ENCODE measurements at regions not wholly inside any gene's neighbourhood (a gene's known extent, or its start where the extent isn't known, plus 50 kb on each side); places are given as distances from the start of the nearest gene placed in this dataset.
A peak's percentile ranks its signal among the peaks of the same experiment; 100 is the strongest.

GRCh38 chr12:125193376-125194152, 128.3 kb downstream of the AACS start:
- DNase-seq: peak; percentile 10

DNA sequence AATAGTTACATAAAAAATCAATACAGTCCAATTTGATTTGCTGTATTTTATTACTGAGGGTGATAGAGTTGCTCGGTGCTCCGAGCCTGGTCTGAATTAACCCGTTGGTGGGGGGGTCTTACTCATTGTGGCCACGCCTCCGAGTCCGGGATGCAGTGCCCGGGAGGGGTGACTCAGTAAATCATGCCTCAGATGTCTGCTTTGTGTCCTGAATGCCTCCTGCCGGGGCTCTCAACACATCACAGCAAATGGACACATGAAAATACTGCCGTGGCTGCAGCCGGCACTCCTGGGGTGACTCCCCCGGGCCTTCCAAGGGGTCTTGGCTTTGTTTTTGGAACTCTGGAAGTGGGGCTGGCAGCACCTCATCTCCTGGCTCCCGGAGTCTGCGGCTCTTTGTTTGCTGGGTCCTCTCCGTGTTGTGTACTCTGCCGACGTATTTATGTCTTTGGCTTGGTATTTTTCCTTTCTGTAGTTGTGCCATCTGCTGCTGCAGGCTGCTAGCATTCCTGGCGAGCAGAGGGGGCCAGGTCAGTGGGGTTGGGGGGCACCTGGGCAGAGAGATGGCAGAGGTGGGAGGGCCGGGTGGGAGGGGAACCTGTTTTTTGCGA, 129.0 kb downstream of the AACS start:
- DNase-seq: peak; percentile 20

DNA sequence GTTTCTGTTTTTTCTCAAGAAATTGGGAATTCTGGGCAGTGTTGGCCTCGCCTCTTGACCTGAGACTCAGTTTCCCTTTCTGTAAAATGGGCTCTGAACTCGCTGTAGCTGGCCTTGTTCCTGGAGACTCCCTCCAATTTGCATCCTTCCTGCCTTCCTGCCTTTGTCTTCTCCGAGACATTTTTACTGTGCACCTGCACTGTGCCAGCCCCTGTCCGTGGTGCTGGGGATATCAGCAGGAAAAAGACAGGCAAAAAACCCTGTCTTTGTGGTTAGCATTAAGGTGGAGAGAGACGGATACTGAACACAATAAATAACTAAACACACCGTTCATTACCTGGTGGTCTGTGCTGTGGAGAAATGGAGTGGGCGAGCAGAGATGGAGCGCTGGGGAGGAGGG, 129.8 kb downstream of the AACS start:
- no peak for DNase-seq

DNA sequence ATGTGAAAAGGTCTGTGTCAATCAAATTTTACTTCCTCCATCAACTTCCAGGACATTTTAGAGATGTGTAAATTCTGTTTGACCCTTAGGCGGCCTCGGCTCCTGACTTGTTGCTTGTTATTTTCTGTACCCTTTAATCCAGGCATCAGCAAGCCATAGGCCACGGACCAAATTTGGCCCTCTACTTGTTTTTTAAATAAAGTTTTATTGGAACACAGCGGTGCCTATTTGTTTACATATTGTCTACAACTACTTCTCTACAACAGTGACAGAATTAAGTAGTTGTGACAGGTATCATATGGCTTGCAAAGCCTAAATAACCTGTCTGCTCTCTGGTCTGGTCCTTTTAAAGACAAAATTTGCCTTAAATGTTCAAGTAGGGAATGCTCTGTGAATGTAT, 132.1 kb downstream of the AACS start:
- DNase-seq: no peak

DNA sequence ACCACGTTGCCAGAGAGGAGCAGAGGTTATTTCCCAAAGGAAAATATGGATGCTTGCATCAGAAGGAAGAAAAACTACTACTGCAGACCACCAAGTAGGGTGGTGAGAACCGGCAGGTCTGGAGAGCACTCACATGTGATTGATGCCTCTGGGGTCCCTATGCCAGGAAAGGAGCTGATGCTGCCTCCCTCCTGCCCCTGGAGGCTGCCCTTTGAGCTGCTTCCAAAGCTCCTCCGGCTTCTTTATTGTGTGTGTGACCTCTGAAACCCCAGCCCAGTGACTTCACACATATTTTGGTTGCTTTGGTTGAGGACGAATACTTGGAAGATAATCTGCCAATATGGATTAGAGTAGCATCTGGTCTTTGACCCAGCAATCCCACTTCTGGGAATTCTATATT, 133.4 kb downstream of the AACS start:
- no peak for DNase-seq

- no peak for DNase-seq
Observed at GRCh38 chr12:125201090-125201489, 135.9 kb downstream of the AACS start.

DNA sequence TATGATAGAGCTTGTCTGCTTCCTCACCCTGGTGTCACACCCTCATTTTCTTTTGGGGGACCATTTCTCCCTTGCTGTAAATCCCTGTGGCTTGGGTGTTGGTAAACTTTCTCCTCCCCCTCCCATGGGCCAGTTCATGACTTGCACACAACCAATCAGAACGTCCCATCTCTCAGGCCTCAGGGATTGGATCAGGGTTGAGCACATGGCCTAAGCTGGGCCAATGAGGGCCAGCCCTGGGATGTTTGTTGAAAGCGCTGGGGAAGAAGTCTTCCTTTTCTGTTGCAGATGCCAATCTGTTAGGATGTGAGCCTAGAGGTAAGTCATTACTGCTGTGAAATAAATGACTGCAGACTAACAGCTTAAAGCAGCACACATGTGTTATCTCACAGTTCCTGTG, 136.7 kb downstream of the AACS start:
- DNase-seq: no peak

DNA sequence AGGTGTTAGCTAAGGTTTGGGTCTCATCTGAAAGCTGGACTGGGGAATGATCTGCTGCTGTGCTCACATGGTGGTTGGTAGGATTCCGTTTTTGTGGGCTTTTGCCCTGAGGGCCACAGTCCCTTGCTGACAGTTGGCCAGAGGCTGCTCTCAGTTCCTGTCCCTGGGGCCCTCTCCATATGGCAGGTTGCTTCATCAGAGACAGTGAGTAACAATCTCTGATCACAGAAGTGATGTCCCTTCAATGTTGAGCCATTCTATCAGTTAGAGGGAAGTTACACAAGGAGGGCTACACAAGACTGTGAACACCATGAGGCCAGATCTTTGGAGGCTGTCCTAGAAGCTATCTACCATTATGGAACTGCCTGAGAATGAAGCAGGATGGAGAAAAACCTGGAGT, 137.2 kb downstream of the AACS start:
- DNase-seq: no peak

DNA sequence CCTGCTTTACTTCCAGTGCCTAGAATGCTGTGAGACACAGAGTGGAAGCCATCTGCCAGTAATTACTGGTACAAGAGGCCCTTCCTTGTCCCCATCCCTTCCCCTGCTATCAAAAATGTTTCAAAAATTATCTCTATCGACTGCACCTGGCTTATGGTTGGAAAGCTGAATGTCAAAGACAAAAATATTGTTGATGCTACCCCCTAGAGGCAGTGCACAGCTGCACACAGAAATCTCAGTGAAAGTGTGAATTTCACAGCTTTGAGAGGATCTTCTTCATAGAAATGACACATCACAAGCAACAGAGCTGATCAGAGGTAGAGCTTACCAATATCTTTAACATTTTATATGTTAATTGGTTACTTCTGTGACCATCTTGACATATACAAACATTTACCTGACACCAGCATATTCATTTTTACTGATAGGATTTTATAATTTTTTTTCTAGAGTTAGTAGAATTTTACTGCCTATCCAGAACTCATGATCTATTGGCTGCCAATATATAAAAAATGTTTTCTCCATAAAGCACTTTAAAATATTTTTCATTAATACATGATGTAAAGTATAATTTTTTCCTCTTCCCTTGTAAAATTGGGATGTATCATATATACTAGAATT, 138.0 kb downstream of the AACS start:
- no peak for DNase-seq

DNA sequence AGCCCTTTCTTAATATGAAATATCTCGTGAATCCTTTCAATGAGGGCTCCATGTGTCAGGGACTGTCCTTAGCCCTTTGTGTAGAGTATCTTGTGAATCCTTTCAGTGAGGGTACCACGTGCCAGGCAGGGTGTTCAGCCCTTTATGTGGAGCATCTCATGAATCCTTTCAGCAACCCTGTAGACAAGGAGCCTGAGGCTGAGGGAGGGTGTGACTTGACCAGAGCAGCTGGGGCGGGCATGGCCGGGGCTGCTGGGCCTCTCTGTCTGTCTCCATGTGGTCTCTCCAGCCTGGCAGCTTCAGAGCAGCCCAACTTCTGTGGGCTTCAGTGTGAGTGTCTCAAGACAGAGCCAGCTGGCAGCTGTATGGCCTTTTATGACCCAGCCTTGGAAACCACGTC, 140.2 kb downstream of the AACS start:
- DNase-seq: no peak

- DNase-seq: no peak
Observed at GRCh38 chr12:125206711-125207110, 141.5 kb downstream of the AACS start.

- DNase-seq: no peak
Observed at GRCh38 chr12:125208334-125208733, 143.1 kb downstream of the AACS start.

GRCh38 chr12:125208942-125209341, 143.7 kb downstream of the AACS start:
- DNase-seq: no peak

GRCh38 chr12:125210104-125210755, 145.0 kb downstream of the AACS start:
- no peak for DNase-seq

- no peak for DNase-seq
Observed at GRCh38 chr12:125211464-125211863, 146.2 kb downstream of the AACS start.

DNA sequence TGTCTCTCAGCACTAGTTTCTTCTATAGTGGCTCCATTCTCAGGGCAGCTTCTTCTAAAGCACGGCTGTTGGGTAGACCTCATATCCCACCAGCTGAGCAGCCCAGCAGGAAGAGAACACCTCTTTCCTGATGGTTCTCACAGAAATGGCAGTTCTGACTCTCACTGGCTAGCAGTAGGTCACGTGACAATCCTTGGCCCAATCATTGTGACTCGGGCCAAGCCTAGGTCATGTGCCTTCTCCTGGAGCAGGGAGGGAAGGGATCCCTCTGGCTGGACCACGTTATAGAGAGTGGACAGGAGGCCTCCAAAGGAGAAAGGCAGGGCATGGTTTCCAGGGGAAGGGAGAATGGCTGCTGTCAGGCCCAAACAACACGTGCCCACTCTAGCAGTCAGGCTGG, 149.1 kb downstream of the AACS start:
- no peak for DNase-seq

- no peak for DNase-seq
Observed at GRCh38 chr12:125216756-125217155, 151.5 kb downstream of the AACS start.

GRCh38 chr12:125217308-125217707, 152.1 kb downstream of the AACS start:
- DNase-seq: no peak

DNA sequence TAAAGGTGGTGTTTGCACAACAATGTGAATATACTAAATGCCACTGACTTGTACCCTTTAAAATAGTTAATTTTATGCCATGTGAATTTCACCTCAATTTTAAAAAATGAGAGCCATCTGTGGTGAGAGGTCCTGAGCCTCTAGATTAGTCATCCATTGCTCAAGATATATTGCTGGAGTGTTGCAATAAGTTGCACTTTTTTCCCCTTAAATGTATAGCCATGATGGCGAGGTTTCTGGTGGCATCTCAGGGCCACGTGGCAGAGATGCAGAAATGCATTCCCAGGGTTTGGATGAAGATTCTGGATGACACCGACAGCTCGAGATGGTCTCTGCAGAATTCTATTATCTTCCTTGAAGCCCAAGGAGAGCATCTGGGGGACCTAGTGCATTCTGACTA, 153.7 kb downstream of the AACS start:
- no peak for DNase-seq

DNA sequence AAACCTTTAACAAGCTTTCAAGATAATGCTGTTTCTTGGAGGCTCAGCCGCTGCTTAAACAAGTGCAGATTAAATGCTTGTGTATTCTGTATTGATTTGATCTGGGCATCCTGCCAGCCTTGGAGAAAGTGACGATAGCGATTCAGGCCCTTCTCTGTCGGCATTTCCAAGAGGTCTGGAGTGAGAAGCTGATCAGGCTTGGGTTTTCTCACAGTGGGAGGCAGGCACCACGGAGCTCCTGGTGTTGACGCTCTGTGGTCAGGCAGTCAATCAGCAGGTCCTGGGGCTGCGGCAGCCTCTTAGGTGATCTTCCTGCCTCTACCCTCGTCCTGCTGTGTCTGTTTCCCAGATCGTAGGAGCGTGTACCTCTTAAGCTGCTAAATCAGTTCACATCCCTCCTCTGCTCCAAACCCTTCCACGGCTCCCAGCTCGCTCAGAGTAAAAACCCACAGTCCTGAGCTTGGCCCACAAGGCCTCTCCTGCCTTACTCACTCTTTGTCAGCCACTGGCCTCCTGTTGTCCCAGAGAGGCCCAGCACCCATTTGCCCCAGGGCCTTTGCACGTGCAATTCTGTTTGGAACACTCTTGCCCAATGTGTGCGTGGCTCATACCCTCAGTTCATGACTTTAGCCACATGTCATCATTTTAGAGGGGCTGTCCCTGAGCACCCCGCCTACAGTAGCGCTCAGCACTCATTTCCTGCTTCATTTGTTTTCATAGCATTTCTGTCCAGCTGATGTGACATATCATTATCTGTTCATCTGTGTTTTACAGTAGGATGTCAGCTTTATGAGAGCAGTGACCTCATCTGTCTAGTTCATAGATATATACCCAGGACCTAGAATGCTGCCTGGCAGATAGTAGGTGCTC, 155.4 kb downstream of the AACS start:
- DNase-seq: peak; percentile 57

DNA sequence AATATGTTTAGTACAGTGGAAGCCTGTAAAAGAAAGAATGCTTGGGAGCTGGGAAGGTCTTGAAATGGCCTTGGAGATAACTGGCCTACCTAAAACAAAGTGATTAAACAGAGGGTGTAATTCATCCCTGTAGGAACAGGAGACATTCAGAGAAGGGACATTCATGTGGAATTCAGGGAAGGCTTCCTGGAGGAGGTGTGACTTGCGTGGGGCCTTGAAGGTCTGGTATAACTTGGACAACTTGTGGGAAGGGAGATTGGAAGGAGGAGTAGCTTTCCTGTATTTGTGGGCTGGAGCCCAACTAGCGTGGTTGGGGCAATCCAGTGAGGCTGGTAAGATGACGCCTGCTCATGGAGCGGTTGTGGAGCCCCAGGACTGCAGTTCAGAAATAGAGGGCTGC, 156.4 kb downstream of the AACS start:
- DNase-seq: no peak

GRCh38 chr12:125222876-125223275, 157.6 kb downstream of the AACS start:
- DNase-seq: no peak

GRCh38 chr12:125225641-125226040, 160.4 kb downstream of the AACS start:
- no peak for DNase-seq
